DOHH2 (cell line): ENCODE measurements at regions not wholly inside any gene's neighbourhood (a gene's known extent, or its start where the extent isn't known, plus 50 kb on each side); places are given as distances from the start of the nearest gene placed in this dataset.

Source experiments
- CTCF ChIP-seq: fragments of 200-600 bp; sonication (generic); IDR thresholded peaks from one replicate; pipeline ENCODE4 v1.5.1; 2014; ENCODE audit warnings: antibody characterized with exemption, mild to moderate bottlenecking, low read depth, low read length; ENCODE audit not compliant: poor library complexity, severe bottlenecking
- EZH2phosphoT487 ChIP-seq: fragments of 200-600 bp; sonication (generic); IDR thresholded peaks from 2 replicates; pipeline ENCODE4 v1.6.1; 2017; ENCODE audit warnings: borderline replicate concordance, mild to moderate bottlenecking, antibody characterized with exemption, low read length, moderate library complexity, mixed read lengths

- no peak for TF ChIP-seq CTCF
- no peak for TF ChIP-seq EZH2phosphoT487
Observed at GRCh38 chr22:26981111-26981510, 323.7 kb downstream of the MIAT start.
